Activated T-helper 1 cell treated with anti-CD3 and anti-CD28 coated beads, Interleukin-12 subunit alpha, Interleukin-12 subunit beta, Interleukin-2, Interleukin-4 antibody, amounts not matched to agents 30 ng/mL and 10 ng/mL and 1 ng/mL, durations not matched to agents 14 hours and 24 hours and 36 hours (primary cell): ENCODE measurements at regions not wholly inside any gene's neighbourhood (a gene's known extent, or its start where the extent isn't known, plus 50 kb on each side); places are given as distances from the start of the nearest gene placed in this dataset.

Source experiments
- DNase-seq: peaks from one replicate; pipeline ENCODE4 v3.0.0; 2021; ENCODE audit warnings: low spot score
- H3K27ac Mint-ChIP-seq: one replicate; pipeline ENCODE4 v1.8.0; 2021; ENCODE audit warnings: mild to moderate bottlenecking, mixed read lengths
- H3K27me3 Mint-ChIP-seq: one replicate; pipeline ENCODE4 v1.8.0; 2022; ENCODE audit warnings: mild to moderate bottlenecking, moderate library complexity, mixed read lengths; ENCODE audit not compliant: insufficient read depth
- H3K36me3 Mint-ChIP-seq: one replicate; pipeline ENCODE4 v1.8.0; 2021; ENCODE audit warnings: low read depth, mixed read lengths
- H3K4me1 Mint-ChIP-seq: one replicate; pipeline ENCODE4 v1.8.0; 2021; ENCODE audit warnings: low read depth, mixed read lengths
- H3K4me3 Mint-ChIP-seq: one replicate; pipeline ENCODE4 v1.8.0; 2021; ENCODE audit warnings: mild to moderate bottlenecking, moderate library complexity, mixed read lengths
- H3K9me3 Mint-ChIP-seq: one replicate; pipeline ENCODE4 v1.8.0; 2021; ENCODE audit warnings: mixed read lengths
- intact Hi-C: fragments of 100-400 bp; cut with micrococcal nuclease; formaldehyde crosslinking; loops from one replicate; pipeline ENCODE4 v1.15.1; 2024

- no peaks in the 10 kb centered on the region for H3K36me3 Mint-ChIP-seq
- intact Hi-C loops = no loop called here
- H3K27me3 Mint-ChIP-seq = peaks cover 19% of the 10 kb centered on the region
- no peak for DNase-seq
- no peaks in the 10 kb centered on the region for H3K9me3 Mint-ChIP-seq
- H3K27ac Mint-ChIP-seq = no peak overlapping the region
- no peaks in the 10 kb centered on the region for H3K4me1 Mint-ChIP-seq
- H3K4me3 Mint-ChIP-seq = no peak overlapping the region
Observed at GRCh38 chr17:72575542-72576233, 454.9 kb downstream of the SOX9 start.

- H3K4me3 Mint-ChIP-seq = no peak overlapping the region
- no peaks in the 10 kb centered on the region for H3K4me1 Mint-ChIP-seq
- DNase-seq = no peak
- H3K9me3 Mint-ChIP-seq = no peaks in the 10 kb centered on the region
- intact Hi-C loops = no loop called here
- peaks cover 19% of the 10 kb centered on the region for H3K27me3 Mint-ChIP-seq
- no peak overlapping the region for H3K27ac Mint-ChIP-seq
- H3K36me3 Mint-ChIP-seq = no peaks in the 10 kb centered on the region
Observed at GRCh38 chr17:72576289-72576759, 455.5 kb downstream of the SOX9 start.

GRCh38 chr17:72578817-72579470 lies 458.1 kb downstream of the SOX9 start:
- H3K4me3 Mint-ChIP-seq = no peak overlapping the region
- no peaks in the 10 kb centered on the region for H3K9me3 Mint-ChIP-seq
- H3K27ac Mint-ChIP-seq = no peak overlapping the region
- intact Hi-C loops = no loop called here
- H3K36me3 Mint-ChIP-seq = no peaks in the 10 kb centered on the region
- no peaks in the 10 kb centered on the region for H3K4me1 Mint-ChIP-seq
- DNase-seq = no peak
- H3K27me3 Mint-ChIP-seq = peaks cover 11% of the 10 kb centered on the region

GRCh38 chr17:72579990-72580320 lies 459.1 kb downstream of the SOX9 start:
- Mint-ChIP-seq H3K36me3 (no peaks in the 10 kb centered on the region), H3K27me3 (peaks cover 15% of the 10 kb centered on the region), H3K4me3 (no peak overlapping the region), H3K9me3 (no peaks in the 10 kb centered on the region), H3K4me1 (no peaks in the 10 kb centered on the region), H3K27ac (no peak overlapping the region)
- intact Hi-C loops = no loop called here
- no peak for DNase-seq

GRCh38 chr17:72580321-72581127 lies 459.7 kb downstream of the SOX9 start:
- H3K9me3 Mint-ChIP-seq = no peaks in the 10 kb centered on the region
- DNase-seq = no peak
- H3K4me1 Mint-ChIP-seq = no peaks in the 10 kb centered on the region
- H3K36me3 Mint-ChIP-seq = no peaks in the 10 kb centered on the region
- H3K27ac Mint-ChIP-seq = no peak overlapping the region
- H3K27me3 Mint-ChIP-seq = peaks cover 14% of the 10 kb centered on the region
- no peak overlapping the region for H3K4me3 Mint-ChIP-seq
- intact Hi-C loops = no loop called here

- no peak overlapping the region for H3K4me3 Mint-ChIP-seq
- peaks cover 44% of the 10 kb centered on the region for H3K4me1 Mint-ChIP-seq
- no peaks in the 10 kb centered on the region for H3K36me3 Mint-ChIP-seq
Observed at GRCh38 chr17:72587156-72587555, 466.3 kb downstream of the SOX9 start.

GRCh38 chr17:72587773-72588511 lies 467.1 kb downstream of the SOX9 start:
- peak overlapping the region; percentile 8 for H3K4me3 Mint-ChIP-seq
- peaks cover 45% of the 10 kb centered on the region for H3K4me1 Mint-ChIP-seq
- H3K27ac Mint-ChIP-seq = peak overlapping the region; percentile 73
- H3K9me3 Mint-ChIP-seq = no peaks in the 10 kb centered on the region
- DNase-seq = peak; percentile 14
- H3K36me3 Mint-ChIP-seq = no peaks in the 10 kb centered on the region
- peaks cover 28% of the 10 kb centered on the region for H3K27me3 Mint-ChIP-seq
- intact Hi-C loops = no loop called here

More at GRCh38 chr17:72587156-72587555, 466.3 kb downstream of the SOX9 start:
- DNase-seq = no peak
- intact Hi-C loops = no loop called here
- peaks cover 28% of the 10 kb centered on the region for H3K27me3 Mint-ChIP-seq
- no peak overlapping the region for H3K27ac Mint-ChIP-seq
- no peaks in the 10 kb centered on the region for H3K9me3 Mint-ChIP-seq

- Mint-ChIP-seq H3K27ac (no peak overlapping the region), H3K27me3 (peaks cover 33% of the 10 kb centered on the region), H3K36me3 (no peaks in the 10 kb centered on the region), H3K4me1 (peaks cover 45% of the 10 kb centered on the region), H3K4me3 (no peak overlapping the region), H3K9me3 (no peaks in the 10 kb centered on the region)
- intact Hi-C loops = no loop called here
- DNase-seq = no peak
Observed at GRCh38 chr17:72588561-72588960, 467.7 kb downstream of the SOX9 start.

GRCh38 chr17:72588961-72589360 lies 468.1 kb downstream of the SOX9 start:
- peaks cover 45% of the 10 kb centered on the region for H3K4me1 Mint-ChIP-seq
- no peak for DNase-seq
- no peak overlapping the region for H3K4me3 Mint-ChIP-seq
- no peak overlapping the region for H3K27ac Mint-ChIP-seq
- no peaks in the 10 kb centered on the region for H3K36me3 Mint-ChIP-seq
- peaks cover 37% of the 10 kb centered on the region for H3K27me3 Mint-ChIP-seq
- intact Hi-C loops = no loop called here
- H3K9me3 Mint-ChIP-seq = no peaks in the 10 kb centered on the region

GRCh38 chr17:72590382-72590781 lies 469.6 kb downstream of the SOX9 start:
- H3K9me3 Mint-ChIP-seq = no peaks in the 10 kb centered on the region
- peaks cover 45% of the 10 kb centered on the region for H3K4me1 Mint-ChIP-seq
- H3K27ac Mint-ChIP-seq = no peak overlapping the region
- H3K4me3 Mint-ChIP-seq = peak overlapping the region; percentile 74
- no peaks in the 10 kb centered on the region for H3K36me3 Mint-ChIP-seq
- no peak for DNase-seq
- intact Hi-C loops = loop anchor here (5.0 to 10.0 kb wide), 3 partner anchors 134 to 642 kb away; partner anchors contain the start of gene SLC39A11
- H3K27me3 Mint-ChIP-seq = peaks cover 43% of the 10 kb centered on the region

GRCh38 chr17:72590882-72591281 lies 470.1 kb downstream of the SOX9 start:
- no peaks in the 10 kb centered on the region for H3K36me3 Mint-ChIP-seq
- intact Hi-C loops = loop anchor here (5.0 to 10.0 kb wide), 3 partner anchors 134 to 641 kb away; partner anchors contain the start of gene SLC39A11
- H3K9me3 Mint-ChIP-seq = no peaks in the 10 kb centered on the region
- H3K4me1 Mint-ChIP-seq = peaks cover 45% of the 10 kb centered on the region
- H3K27ac Mint-ChIP-seq = peak overlapping the region; percentile 31
- peaks cover 46% of the 10 kb centered on the region for H3K27me3 Mint-ChIP-seq
- DNase-seq = no peak
- peak overlapping the region; percentile 88 for H3K4me3 Mint-ChIP-seq
